ENCODE measurements at regions not wholly inside any gene's neighbourhood (a gene's known extent, or its start where the extent isn't known, plus 50 kb on each side); places are given as distances from the start of the nearest gene placed in this dataset.

DNA sequence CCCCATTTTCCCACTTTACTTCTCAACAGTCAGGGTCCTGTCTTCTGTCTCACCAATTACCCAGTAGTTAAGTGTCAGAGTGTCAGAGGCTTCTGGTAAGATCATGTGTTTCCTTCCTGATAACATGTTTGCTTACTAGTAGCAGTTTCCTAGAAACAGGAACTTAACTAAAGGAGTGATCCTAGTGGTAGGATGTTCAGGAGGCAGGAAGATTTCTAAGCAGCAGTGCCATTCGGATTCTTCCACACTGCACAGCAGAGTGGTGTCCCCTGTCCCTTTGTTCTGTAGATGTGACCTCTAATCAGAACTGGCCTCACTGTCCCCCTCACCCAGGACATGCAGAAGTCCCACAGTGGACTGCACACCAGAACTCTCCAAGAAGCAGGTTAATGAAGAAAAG is 221.8 kb upstream of the OSR1 start:
- no peak for DNase-seq

DNA sequence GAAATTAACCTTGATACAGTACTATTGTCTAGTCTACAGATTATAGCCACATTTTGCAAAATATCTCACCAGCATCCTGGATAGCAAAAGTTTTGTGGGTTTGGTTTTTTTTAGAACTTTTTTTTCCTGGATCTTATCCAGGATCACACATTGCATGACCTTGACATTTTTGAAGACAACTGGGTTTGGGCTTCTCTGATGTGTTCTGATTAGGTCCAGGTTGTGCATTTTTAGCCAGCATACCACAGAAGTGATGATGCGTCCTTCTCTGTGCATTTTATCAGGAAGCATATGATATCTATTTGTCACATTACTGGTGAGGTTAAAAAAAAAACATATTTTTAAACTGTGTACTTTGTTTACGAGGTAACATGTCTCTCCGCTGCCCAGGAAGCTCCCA is 221.0 kb upstream of the OSR1 start:
- DNase-seq = no peak

DNA sequence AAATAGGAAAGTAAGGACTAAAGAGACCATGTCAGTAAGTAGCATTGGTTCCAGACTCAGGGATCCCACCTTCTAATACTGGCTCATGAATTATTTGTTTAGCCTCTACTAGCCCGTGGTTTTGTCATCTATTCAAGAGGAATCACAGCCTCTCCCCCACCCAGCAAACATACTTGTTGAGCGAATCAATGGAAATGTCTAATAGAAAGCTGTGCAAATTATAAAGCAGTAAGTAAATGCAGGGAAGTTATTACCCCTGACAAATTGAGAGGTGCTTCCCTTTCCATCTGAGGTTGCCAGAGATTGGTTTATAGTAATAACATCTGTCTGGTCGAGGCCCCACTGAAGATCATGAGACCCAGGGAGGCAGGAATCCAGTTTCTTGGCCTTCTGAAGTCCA is 219.3 kb upstream of the OSR1 start:
- DNase-seq = no peak

DNA sequence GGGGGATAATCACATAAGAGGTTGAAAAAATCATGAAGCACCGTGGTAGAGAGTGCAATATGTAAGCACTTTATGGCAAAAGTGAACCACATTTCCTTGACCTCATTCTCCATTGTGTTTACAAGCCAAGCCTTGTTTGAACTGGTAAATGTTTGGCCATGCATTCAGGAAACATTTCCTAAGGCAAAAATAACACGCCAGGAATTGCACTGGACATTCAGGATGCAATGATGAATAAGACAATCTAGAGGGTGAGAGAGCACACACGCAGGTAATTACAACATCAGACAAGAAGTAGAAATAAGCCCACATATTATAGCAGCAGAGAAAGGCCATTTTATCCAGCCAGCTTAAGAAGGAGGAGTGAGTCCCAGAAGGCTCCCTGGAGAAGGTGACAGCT is 218.0 kb upstream of the OSR1 start:
- no peak for DNase-seq

DNA sequence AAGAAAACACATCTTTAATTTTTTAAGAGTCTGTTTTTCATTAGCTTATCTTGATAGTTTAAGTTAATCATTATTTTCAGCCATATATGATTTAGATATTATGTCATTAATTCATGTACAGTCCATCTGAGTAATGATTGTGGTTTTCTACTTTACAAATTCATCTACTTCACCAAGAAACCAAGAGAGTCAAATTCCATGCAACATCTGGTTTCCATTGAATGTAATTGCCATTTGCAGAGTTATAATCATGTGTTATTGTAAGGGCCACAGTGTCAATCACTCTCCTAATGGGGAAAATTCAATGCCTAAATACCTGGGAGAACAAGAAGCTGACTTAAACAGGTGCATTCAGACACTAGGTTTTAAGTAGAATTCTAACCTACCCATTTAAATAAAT is 217.2 kb upstream of the OSR1 start:
- no peak for DNase-seq

DNA sequence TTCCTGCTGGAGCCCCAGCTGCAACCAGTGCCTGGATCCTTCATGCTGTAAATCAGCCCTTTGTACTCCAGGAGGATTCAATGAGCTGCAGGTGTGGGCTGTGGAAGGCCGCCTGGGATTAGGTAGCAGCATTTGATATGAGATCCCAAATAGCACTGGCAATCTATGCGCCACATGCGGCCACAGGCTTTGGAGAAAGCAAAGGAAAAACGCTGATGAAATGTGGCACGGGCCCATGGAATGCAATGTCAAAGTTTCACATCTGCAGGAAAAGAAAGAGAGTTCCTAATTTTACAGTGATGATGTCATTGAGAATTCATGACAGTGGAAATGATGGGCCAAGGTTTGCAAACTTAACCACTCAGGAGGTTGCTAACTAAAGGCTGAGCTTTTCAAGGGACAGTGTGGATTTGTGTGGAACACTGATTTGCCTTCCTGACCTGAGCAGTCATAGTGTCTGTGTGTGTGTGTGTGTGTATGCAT is 216.4 kb upstream of the OSR1 start:
- DNase-seq = no peak

DNA sequence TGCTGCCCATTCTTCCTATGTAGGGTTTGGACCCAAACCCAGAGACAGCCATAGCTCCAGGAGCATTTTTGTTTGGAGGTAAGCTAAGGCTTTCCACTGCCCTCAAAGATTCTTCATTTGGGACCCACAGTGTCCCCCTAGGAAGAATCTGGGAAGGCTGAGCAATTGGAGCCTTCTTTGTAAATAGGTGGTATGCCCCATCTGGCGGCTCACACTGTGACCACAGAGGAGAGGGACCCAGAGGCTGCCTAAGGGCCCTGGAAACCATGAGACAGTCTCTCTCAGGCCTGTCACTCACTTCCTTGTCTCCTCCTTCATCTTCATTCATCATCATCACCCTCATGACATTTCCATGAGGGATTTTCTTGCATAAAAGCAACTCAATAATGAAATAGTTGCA is 215.4 kb upstream of the OSR1 start:
- DNase-seq = no peak

DNA sequence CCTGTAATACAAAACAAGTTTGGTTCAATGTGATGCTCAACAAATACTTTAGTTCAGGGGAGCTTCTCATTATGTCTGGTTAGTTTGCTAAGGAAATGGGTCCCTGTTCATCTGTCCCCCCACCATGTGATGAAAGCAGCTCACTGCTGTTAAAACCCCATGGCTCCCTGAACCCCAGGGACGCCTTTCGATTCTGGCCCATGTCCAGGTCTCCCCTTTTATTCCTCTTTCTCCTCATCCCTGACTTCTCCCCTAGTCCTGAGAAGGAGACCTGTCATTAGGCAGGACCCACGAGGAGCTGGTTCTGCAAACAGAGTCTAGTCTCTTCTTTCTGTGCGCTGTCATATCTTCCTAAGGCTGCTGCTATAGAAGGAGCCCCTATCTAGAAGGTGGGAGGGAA is 213.3 kb upstream of the OSR1 start:
- no peak for DNase-seq

DNA sequence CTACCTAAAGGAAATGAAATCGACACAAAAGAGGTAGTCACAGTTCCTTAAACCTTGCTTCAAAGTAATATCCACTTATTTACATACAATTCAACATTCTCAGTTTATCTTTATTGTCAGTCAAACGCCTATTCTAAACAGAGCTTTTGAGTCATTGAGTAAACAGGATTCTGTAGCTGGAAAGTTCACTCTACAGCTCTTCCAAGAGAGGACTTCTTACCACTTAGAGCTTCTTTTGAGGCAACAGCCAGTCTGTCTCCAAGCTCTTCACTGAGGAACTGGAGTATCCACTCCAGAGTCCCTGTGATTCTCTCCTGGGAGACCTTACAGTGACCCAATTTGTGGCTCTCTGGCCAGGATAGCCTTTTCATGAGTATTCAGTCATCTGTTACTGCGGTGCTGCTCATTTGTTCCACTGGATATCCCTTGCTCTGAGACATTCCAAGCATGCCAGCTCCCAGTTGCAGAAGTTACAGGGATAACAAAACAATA is 210.9 kb upstream of the OSR1 start:
- DNase-seq = no peak

DNA sequence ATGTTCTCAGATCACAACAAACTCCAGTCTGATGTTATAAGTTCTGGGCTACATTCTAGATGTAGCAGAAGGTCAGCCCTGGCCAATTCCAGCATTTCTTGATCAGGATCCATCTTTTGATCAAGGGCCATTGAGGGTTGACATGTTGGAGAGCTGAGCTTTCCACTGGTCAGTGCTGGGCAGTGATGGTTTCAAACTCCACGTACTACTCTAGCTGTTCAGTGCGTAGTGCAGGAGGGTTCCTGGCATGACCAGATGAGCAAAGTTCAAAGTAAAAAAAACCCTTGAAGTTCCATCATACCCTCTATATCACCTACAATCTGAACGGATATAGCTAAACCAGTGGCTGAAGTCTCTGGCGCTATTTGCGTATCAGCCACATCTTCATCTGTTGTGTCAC is 210.4 kb upstream of the OSR1 start:
- no peak for DNase-seq

DNA sequence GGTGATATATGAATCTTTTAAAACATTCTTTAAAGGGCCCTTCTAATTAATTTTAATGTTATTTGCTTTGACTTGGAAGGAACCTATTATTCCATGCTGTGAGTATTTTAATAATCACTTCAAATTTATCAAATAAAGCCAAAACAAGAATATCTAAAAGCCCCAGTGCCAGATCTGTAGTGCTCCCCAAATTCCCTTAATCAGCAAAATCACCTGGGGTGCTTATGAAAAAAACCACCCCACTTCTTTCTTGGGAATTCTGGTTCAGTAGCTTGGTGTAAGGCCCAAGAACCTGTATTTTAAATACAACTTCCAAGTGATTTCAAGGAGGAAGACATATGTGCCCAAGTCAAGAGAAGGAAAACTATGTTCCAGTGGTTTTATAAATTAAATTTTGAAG is 202.4 kb upstream of the OSR1 start:
- DNase-seq = no peak

DNA sequence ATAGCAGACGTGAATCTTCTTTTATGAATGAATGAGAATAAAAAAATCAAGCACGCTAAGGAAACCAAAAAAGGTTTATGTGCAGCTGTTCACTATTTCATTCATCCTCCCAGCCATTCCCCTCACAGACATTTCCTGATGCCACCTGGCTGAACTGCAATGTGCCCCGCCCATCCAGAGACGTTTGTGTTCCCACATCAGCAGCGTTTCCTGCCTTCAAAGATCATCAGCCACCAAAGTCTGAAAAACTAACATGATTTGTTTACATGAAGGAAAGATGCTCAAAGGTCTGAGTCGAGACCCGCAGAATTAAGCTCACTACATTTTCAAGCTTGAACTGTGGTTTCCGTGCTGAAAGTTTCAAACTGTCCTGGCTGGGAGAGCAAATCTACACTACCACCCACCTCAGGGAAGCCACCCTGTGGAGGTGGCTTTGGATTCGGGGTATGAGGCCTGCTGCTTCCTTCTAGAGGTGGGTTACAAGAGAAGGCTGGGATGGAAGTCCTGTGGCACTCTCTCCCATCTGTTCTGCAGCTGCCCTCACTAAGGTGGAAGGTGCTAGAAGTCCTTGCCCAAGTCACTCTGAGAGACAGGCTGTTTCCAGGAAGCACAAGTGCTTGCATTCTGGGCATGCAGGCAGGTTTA is 201.3 kb upstream of the OSR1 start:
- no peak for DNase-seq

DNA sequence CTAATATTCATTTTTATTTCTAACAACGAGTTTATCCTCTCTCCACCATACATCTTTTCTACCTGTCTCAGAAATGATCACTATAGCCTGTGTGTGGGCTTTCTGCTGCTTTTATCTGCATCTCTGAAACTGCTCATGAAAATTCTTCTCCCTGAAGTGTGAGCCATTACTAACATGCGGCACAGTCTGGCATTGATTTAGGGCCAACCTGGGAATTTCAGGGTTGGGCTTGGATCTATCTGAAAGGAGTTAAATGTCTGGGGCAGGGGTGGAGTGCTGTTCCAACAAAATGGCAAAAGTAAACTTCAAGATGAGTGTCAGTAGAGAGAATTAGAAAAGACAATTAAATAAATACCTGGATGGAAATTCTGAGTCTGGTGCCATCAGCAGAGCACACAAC is 198.2 kb upstream of the OSR1 start:
- DNase-seq = no peak

DNA sequence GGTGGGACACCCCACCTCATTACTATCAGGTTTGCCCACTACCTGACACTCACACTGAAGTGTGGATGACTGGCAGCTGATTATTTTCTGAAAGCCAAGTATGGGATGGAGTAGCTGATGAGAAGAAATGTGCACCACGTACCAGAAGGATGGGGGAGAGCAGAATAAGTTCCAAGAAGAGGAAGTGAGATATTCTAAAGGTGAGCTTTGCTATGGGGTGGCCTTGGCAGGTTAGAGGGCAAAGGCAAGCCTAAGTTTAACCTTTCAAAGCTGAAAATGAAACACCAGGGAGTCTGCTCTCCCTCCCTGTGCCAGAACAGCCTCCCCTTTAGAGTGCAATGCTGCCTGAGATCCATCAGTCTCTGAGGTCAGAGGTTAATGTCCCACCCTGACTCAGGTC is 196.1 kb upstream of the OSR1 start:
- no peak for DNase-seq

DNA sequence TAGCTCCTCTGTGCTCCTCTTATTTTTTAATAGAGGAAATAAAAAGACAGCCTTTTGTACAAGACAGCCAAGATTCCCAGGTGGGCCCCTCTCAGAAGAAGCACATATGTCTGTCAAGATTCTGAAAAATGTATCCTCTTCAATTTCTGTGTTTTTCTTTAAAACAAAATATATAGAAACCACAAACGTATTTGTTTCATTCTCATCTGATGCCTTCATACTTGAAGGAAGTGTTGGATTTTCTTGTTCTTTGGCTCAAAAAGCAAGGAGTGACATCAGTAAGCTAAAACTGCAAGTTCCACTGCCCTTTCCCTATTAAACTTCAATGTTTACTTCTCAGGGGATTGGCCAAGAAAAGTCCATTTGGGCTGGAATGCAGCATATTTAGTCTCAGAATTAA is 193.8 kb upstream of the OSR1 start:
- no peak for DNase-seq

DNA sequence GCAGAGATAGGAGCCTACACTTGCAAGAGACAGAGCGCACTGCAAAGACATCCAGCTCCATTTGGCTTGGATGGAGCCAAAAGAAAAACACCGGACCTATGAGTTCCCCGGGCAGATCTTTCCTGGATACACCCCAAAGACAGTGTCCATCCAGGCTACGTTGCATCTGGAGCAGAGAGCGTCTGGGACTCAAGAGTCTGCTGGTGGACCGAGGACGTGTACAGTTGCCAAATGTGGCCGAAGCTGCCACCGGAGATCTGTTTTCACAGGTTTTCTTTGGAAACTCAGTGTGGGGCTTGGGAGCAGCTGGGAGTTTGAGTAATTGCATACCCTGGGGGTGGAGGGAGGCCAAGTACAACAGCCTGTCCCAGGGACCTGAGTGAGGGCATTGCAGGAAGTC is 192.3 kb upstream of the OSR1 start:
- no peak for DNase-seq

DNA sequence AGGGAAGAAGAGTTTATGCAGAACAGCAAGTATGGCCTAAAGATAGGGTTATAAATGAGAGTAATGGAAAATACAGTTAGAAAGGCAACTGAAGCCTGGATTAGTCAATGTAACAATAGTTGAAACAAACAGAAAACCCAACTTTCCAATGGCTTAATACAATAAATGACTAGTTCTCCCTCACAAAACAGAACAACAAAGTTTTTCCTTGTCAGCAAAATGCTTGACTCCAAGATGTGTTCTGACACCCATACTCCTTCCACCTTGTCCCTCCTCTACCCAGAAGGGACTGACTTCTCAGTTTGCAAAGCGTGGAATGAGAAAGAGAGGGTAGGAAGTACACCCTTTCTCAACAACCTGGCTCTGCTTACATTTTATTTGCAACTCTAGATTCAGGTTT is 191.4 kb upstream of the OSR1 start:
- DNase-seq = no peak

DNA sequence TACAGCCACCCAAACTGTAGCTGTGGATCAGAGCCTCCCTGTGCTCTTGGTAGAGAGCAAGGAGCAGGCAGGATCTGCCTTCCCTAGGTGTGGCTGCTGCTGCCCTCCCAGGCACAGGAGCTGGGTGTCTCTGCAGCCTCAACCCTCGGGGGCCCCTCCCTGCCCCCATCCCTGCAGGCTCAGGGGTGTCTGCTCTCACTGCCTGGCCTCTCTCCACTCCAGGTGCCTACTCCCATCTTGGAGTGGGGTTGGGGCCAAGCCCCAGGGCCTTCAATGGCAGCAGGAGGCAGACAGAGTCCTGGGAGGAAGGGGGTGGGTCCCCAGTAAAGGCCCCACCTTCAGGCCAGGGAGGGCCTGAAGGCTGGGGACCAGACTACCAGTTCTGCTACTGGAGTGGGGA is 189.7 kb upstream of the OSR1 start:
- no peak for DNase-seq

DNA sequence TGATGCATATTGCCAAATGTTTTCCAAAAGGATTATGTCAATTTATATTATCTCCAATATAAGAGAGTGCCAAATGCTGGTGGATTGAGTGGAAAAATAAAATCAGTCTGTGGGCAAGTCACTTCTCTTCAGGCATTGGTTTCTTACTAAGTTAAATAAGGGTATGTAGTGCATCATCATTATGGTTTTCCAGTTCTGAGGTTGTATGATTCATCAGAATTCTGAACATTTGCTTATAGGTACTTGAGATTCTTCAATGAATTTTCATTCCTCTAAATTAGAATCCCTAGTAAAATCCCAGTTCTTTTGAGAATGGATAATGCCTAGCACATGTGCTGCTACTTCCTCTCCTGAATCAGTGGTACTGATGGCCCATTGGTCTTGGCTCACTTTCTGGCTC is 188.9 kb upstream of the OSR1 start:
- DNase-seq = no peak

DNA sequence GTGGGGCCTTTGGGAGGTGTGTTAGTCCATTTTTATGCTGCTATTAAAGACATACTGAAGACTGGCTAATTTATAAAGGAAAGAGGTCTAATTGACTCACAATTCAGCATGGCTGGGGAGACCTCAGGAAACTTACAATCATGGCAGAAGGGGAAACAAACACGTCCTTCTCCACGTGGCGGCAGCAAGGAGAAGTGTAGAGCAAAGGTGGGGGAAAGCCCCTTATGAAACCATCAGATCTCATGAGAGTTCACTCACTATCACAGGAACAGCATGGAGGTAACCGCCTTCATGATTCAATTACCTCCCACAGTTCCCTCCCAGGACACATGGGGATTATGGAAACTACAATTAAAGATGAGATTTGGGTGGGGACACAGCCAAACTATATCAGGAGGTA is 187.1 kb upstream of the OSR1 start:
- no peak for DNase-seq

DNA sequence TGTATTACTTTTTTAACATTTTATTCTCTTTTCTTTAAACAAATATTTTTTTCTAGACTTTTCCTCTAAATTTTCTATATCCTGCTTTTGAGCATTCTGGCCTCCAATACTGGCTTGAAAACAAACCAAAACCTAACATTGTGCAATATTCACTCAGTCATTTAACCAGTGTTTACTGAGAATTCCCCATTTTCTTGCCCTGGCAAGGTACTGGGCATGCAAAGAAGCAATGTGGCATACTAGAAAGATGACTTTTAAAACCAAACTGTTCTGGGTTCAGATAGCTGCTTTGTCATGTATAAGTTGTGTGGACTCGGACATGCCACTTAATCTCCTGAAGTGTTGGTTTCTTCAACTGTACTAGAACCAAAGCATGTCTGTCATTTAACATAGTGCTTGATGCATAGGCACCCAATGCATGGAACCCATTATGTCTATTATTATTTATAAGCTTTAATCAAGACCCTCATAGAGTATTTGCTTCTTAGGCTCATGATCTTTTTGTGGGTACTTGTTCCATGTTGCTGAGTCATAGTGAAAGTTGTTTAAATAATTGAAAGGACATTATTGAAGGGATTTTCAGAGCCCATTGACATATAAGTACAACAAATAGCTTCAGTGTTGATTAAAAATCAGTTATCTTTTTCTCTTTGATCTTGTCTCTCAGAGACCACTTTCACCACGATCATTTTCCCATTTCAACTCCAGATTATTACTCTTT is 185.4 kb upstream of the OSR1 start:
- no peak for DNase-seq

DNA sequence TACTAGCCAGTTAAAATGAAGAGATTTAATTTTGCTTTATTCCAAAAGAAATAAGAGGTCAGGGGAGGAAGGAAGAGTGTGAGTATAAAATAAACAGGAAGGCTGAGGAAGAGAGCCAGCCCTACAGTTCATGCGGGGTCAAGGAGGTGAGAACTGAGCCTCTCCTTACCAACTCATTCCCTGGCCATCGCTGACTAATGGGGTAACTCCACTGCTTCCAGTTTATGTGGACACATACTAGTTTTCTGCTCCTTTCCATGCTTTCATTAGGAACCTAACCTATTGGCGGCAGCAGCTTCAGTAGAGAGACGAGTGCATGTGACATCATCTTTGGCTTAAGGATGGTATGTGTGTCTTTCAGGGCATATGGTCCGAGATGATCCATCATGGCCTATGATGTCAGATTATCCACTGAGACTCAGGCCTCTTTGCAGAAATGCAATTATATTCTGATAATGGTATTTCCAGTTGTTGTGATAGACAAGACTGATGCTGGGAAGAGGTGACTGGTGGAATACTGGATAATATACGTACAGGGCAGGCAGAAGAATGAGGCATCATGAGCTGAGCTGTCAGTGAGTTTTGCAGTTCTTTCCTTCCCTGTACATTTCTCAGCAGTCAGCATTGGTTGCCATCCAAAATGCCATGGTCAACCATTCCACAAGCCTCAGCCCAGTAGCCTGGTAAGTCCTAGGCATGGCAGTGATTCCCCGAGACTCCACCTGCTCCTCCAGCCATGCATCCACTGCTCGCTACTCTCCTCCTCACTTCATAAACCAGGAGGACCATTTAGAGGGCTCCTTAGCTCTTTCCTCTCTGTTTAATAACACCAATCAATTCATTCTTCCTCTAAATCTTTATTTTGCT is 184.6 kb upstream of the OSR1 start:
- DNase-seq = no peak

DNA sequence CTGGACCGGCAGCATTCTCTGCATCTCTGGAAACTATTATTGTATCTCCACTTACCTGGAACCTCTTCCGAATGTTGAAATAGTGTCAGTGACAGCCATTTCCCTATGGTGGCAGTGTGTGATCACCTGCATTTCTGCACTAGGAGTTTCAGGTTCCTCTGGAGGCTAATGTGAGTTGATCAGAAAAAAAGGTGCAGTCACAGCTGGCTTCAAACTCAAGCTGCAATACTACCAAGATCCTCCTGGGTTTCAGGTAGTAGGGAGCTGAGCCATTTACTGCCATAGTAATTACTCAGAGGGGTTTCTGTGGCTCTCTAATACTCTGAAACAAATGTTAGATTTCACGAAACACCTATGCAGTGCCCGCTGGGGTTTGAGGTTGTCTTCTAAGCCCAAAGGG is 183.5 kb upstream of the OSR1 start:
- no peak for DNase-seq

Data from CD4-positive, alpha-beta T cell treated with Interleukin-10 for 1 hour (primary cell).